GM12878 (cell line): ENCODE measurements at regions not wholly inside any gene's neighbourhood (a gene's known extent, or its start where the extent isn't known, plus 50 kb on each side); places are given as distances from the start of the nearest gene placed in this dataset.

Experiments used
- BCL11A ChIP-seq: IDR thresholded peaks from 2 replicates; pipeline ENCODE4 v1.6.1; 2011; ENCODE audit warnings: low read depth, low read length
- CHD2 ChIP-seq: IDR thresholded peaks from 2 replicates; pipeline ENCODE4 v1.6.1; 2011; ENCODE audit warnings: low read depth, low read length, improper control_type of control experiment, borderline replicate concordance
- CTCF ChIP-seq, 3 experiments: IDR thresholded peaks in 2 of 3; conservative IDR thresholded peaks in 1 of 3; 2 replicates each; pipeline ENCODE4 v1.5.1; 2011; ENCODE audit warnings: low read depth in 3 of 3, low read length in 3 of 3, mild to moderate bottlenecking in 3 of 3, control low read depth in 2 of 3, moderate library complexity in 2 of 3, inconsistent platforms in 1 of 3, mixed read lengths in 1 of 3; ENCODE audit not compliant: control insufficient read depth in 2 of 3, insufficient read depth in 1 of 3; ENCODE audit errors: extremely low read depth in 1 of 3
- NFYB ChIP-seq: IDR thresholded peaks from 2 replicates; pipeline ENCODE4 v1.6.1; 2011; ENCODE audit warnings: low read depth, mild to moderate bottlenecking, low read length, improper control_type of control experiment, moderate library complexity; ENCODE audit not compliant: insufficient read depth
- POLR2AphosphoS5 ChIP-seq: IDR thresholded peaks from 2 replicates; pipeline ENCODE4 v1.6.1; 2011; ENCODE audit warnings: mild to moderate bottlenecking, low read length, inconsistent platforms
- SKIL ChIP-seq: fragments of 450-650 bp; IDR thresholded peaks from 2 replicates; pipeline ENCODE4 v1.6.1; 2017; ENCODE audit warnings: mild to moderate bottlenecking, low read depth, inconsistent platforms; ENCODE audit not compliant: poor library complexity, severe bottlenecking
- TF ChIP-seq, protein P1 (sequence below): fragments of 450-650 bp; formaldehyde crosslinking; IDR thresholded peaks from 2 replicates; pipeline ENCODE4 v1.4.0; 2020; ENCODE audit warnings: mild to moderate bottlenecking, moderate library complexity

DNA sequence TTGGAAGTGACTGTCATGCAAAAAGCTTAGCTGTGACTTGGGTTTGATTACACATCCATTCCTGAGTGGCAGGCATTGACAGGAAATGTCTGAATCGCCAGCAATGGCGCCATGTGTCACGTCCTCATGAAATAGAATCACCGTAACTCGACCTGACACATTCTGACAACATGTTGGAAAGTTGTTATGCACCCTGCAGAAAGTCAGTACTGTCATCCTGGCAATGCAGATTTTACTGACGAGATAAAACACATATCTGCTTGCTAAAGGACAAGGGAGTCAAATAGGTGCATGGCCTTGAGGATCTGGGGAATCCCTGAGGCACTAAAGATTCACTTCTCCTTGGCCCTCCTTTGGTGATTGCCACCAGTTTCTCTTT is 344.2 kb downstream of the SPATA31D1 start:
- TF ChIP-seq CTCF (IDR thresholded peaks at IDR 0.05 in 2 of 3, conservative IDR thresholded peaks at IDR 0.05 in 1 of 3; ENCODE audit: control insufficient read depth in 2 of 3, extremely low read depth in 1 of 3, insufficient read depth in 1 of 3, low read depth in 3 of 3, low read length in 3 of 3) (no peak), SKIL (no peak), NFYB (no peak), BCL11A (no peak), POLR2AphosphoS5 (no peak), CHD2 (no peak)
- TF ChIP-seq, protein P1, sequence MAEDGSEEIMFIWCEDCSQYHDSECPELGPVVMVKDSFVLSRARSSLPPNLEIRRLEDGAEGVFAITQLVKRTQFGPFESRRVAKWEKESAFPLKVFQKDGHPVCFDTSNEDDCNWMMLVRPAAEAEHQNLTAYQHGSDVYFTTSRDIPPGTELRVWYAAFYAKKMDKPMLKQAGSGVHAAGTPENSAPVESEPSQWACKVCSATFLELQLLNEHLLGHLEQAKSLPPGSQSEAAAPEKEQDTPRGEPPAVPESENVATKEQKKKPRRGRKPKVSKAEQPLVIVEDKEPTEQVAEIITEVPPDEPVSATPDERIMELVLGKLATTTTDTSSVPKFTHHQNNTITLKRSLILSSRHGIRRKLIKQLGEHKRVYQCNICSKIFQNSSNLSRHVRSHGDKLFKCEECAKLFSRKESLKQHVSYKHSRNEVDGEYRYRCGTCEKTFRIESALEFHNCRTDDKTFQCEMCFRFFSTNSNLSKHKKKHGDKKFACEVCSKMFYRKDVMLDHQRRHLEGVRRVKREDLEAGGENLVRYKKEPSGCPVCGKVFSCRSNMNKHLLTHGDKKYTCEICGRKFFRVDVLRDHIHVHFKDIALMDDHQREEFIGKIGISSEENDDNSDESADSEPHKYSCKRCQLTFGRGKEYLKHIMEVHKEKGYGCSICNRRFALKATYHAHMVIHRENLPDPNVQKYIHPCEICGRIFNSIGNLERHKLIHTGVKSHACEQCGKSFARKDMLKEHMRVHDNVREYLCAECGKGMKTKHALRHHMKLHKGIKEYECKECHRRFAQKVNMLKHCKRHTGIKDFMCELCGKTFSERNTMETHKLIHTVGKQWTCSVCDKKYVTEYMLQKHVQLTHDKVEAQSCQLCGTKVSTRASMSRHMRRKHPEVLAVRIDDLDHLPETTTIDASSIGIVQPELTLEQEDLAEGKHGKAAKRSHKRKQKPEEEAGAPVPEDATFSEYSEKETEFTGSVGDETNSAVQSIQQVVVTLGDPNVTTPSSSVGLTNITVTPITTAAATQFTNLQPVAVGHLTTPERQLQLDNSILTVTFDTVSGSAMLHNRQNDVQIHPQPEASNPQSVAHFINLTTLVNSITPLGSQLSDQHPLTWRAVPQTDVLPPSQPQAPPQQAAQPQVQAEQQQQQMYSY (CRISPR knock-in tag), result no peak
